ENCODE measurements at regions not wholly inside any gene's neighbourhood (a gene's known extent, or its start where the extent isn't known, plus 50 kb on each side); places are given as distances from the start of the nearest gene placed in this dataset.

- no peak for DNase-seq
These were observed 161.0 kb downstream of the HERPUD2 start for GRCh38 chr7:35533902-35534301.

- DNase-seq: no peak
These were observed 164.5 kb downstream of the HERPUD2 start for GRCh38 chr7:35530124-35531109.

GRCh38 chr7:35529713-35530112 is 165.2 kb downstream of the HERPUD2 start:
- DNase-seq: no peak

GRCh38 chr7:35528381-35528977 is 166.5 kb downstream of the HERPUD2 start:
- DNase-seq: no peak

- DNase-seq: no peak
These were observed 168.3 kb downstream of the HERPUD2 start for GRCh38 chr7:35526645-35527044.

GRCh38 chr7:35524112-35524804 is 170.7 kb downstream of the HERPUD2 start:
- DNase-seq: no peak

- DNase-seq: no peak
These were observed 171.6 kb downstream of the HERPUD2 start for GRCh38 chr7:35523292-35523691.

- no peak for DNase-seq
These were observed 172.2 kb downstream of the HERPUD2 start for GRCh38 chr7:35522697-35523096.

GRCh38 chr7:35521941-35522340 is 173.0 kb downstream of the HERPUD2 start:
- DNase-seq: no peak

GRCh38 chr7:35520810-35521625 is 173.9 kb downstream of the HERPUD2 start:
- no peak for DNase-seq

- DNase-seq: peak; percentile 71
These were observed 174.7 kb downstream of the HERPUD2 start for GRCh38 chr7:35519971-35520809.

GRCh38 chr7:35518767-35519166 is 176.2 kb downstream of the HERPUD2 start:
- no peak for DNase-seq

GRCh38 chr7:35516498-35516897 is 178.4 kb downstream of the HERPUD2 start:
- no peak for DNase-seq

GRCh38 chr7:35513828-35514227 is 181.1 kb downstream of the HERPUD2 start:
- peak; percentile 4 for DNase-seq

- DNase-seq: no peak
These were observed 181.7 kb downstream of the HERPUD2 start for GRCh38 chr7:35513195-35513594.

- DNase-seq: no peak
These were observed 182.2 kb downstream of the HERPUD2 start for GRCh38 chr7:35512716-35513115.

- DNase-seq: no peak
These were observed 186.1 kb downstream of the HERPUD2 start for GRCh38 chr7:35508623-35509400.

- DNase-seq: no peak
These were observed 189.9 kb downstream of the HERPUD2 start for GRCh38 chr7:35505066-35505465.

- no peak for DNase-seq
These were observed 190.6 kb downstream of the HERPUD2 start for GRCh38 chr7:35504365-35504764.

- no peak for DNase-seq
These were observed 193.3 kb downstream of the HERPUD2 start for GRCh38 chr7:35501681-35502080.

GRCh38 chr7:35499226-35499625 is 195.7 kb downstream of the HERPUD2 start:
- DNase-seq: no peak

Measured in fibroblast of skin of scalp (primary cell).